DMS79 (cell line): ENCODE measurements at regions not wholly inside any gene's neighbourhood (a gene's known extent, or its start where the extent isn't known, plus 50 kb on each side); places are given as distances from the start of the nearest gene placed in this dataset.
A peak's percentile ranks its signal among the peaks of the same experiment; 100 is the strongest.

ENCODE experiments used
- DNase-seq: peaks from one replicate; lab custom pipeline; 2025; lab: John Stamatoyannopoulos, UW

GRCh38 chr11:92317721-92318120, 93.1 kb downstream of the FAT3 start:
- no peak for DNase-seq

- no peak for DNase-seq
Measured at GRCh38 chr11:92322225-92322624, 97.6 kb downstream of the FAT3 start.

- no peak for DNase-seq
Measured at GRCh38 chr11:92324890-92325289, 100.3 kb downstream of the FAT3 start.

- DNase-seq = no peak
Measured at GRCh38 chr11:92325416-92325815, 100.8 kb downstream of the FAT3 start.

GRCh38 chr11:92329137-92329536, 104.5 kb downstream of the FAT3 start:
- no peak for DNase-seq

- DNase-seq = no peak
Measured at GRCh38 chr11:92329646-92330045, 105.0 kb downstream of the FAT3 start.

- DNase-seq = no peak
Measured at GRCh38 chr11:92330114-92330513, 105.5 kb downstream of the FAT3 start.

- no peak for DNase-seq
Measured at GRCh38 chr11:92332986-92333385, 108.4 kb downstream of the FAT3 start.

GRCh38 chr11:92340839-92341238, 116.2 kb downstream of the FAT3 start:
- no peak for DNase-seq

- no peak for DNase-seq
Measured at GRCh38 chr11:92342034-92342720, 117.6 kb downstream of the FAT3 start.

GRCh38 chr11:92342886-92343285, 118.3 kb downstream of the FAT3 start:
- DNase-seq = no peak

GRCh38 chr11:92346220-92346619, 121.6 kb downstream of the FAT3 start:
- DNase-seq = no peak

- no peak for DNase-seq
Measured at GRCh38 chr11:92347454-92347853, 122.8 kb downstream of the FAT3 start.

- no peak for DNase-seq
Measured at GRCh38 chr11:92349486-92350156, 125.0 kb downstream of the FAT3 start.

- DNase-seq = no peak
Measured at GRCh38 chr11:92357344-92357743, 132.7 kb downstream of the FAT3 start.

- no peak for DNase-seq
Measured at GRCh38 chr11:92357841-92358240, 133.2 kb downstream of the FAT3 start.

- DNase-seq = no peak
Measured at GRCh38 chr11:92361551-92361950, 136.9 kb downstream of the FAT3 start.

- peak; percentile 25 for DNase-seq
Measured at GRCh38 chr11:92362989-92363388, 138.4 kb downstream of the FAT3 start.

- no peak for DNase-seq
Measured at GRCh38 chr11:92364177-92364576, 139.6 kb downstream of the FAT3 start.

- DNase-seq = no peak
Measured at GRCh38 chr11:92376146-92376599, 151.6 kb downstream of the FAT3 start.

GRCh38 chr11:92376680-92377079, 152.1 kb downstream of the FAT3 start:
- no peak for DNase-seq

GRCh38 chr11:92380882-92381281, 156.3 kb downstream of the FAT3 start:
- DNase-seq = no peak

- no peak for DNase-seq
Measured at GRCh38 chr11:92382311-92382710, 157.7 kb downstream of the FAT3 start.

- no peak for DNase-seq
Measured at GRCh38 chr11:92383430-92383829, 158.8 kb downstream of the FAT3 start.
